SK-N-SH (cell line): ENCODE measurements at regions not wholly inside any gene's neighbourhood (a gene's known extent, or its start where the extent isn't known, plus 50 kb on each side); places are given as distances from the start of the nearest gene placed in this dataset.

Source experiments
- CTCF ChIA-PET: fragments of 300-600, 350-600 bp; formaldehyde crosslinking; extraction: SDS; loops from one replicate; lab custom pipeline; 2021; lab: Yijun Ruan, JAX
- POLR2A ChIA-PET: fragments of 350-600 bp; sonication (Branson Sonifier 250); formaldehyde crosslinking; extraction: SDS; loops from one replicate; lab custom pipeline; 2020; ENCODE audit warnings: antibody characterized with exemption, inconsistent platforms; lab: Yijun Ruan, JAX
- DNase-seq: peaks from one replicate; pipeline ENCODE4 v3.0.0; 2012
- H2AFZ ChIP-seq: fragments of 200-600 bp; sonication (generic); 2 replicates; pipeline ENCODE4 v1.8.1; 2016; ENCODE audit warnings: antibody characterized with exemption, mild to moderate bottlenecking, low read depth
- H3F3A ChIP-seq: fragments of 200-600 bp; sonication (generic); replicated peaks from 2 replicates; pipeline ENCODE3; 2016; ENCODE audit warnings: antibody characterized with exemption, mild to moderate bottlenecking; ENCODE audit not compliant: insufficient read depth
- H3K27ac ChIP-seq, 2 experiments: fragments of 200-500 bp in 1 of 2; fragments of 200-600 bp in 1 of 2; sonication (Bioruptor generic) in 1 of 2; sonication (generic), shearing (Covaris generic) in 1 of 2; 2 replicates each; pipeline versions ENCODE4 v1.5.1 to v1.6.1; 2014 to 2016; ENCODE audit warnings: low read depth in 2 of 2, inconsistent platforms in 1 of 2, low read length in 1 of 2, mild to moderate bottlenecking in 1 of 2, mixed read lengths in 1 of 2
- H3K27me3 ChIP-seq: fragments of 200-600 bp; sonication (generic), shearing (Covaris generic); 2 replicates; pipeline ENCODE4 v1.6.1; 2016; ENCODE audit warnings: mixed run types; ENCODE audit not compliant: insufficient read depth
- H3K36me3 ChIP-seq, 2 experiments: fragments of 200-500 bp in 1 of 2; fragments of 200-600 bp in 1 of 2; sonication (Bioruptor generic) in 1 of 2; sonication (generic) in 1 of 2; replicated peaks in 1 of 2; 2 replicates each; pipeline versions ENCODE3 to v1.5.1; 2014 to 2016; ENCODE audit warnings: low read length in 1 of 2, mild to moderate bottlenecking in 1 of 2; ENCODE audit not compliant: insufficient read depth in 2 of 2, control insufficient read depth in 1 of 2
- H3K4me1 ChIP-seq, 2 experiments: fragments of 200-500 bp in 1 of 2; fragments of 200-600 bp in 1 of 2; sonication (Bioruptor generic) in 1 of 2; sonication (generic), shearing (Covaris generic) in 1 of 2; 2 replicates each; pipeline versions ENCODE4 v1.5.1 to v1.6.1; 2014 to 2016; ENCODE audit warnings: low read depth in 1 of 2, low read length in 1 of 2, mixed run types in 1 of 2; ENCODE audit not compliant: insufficient read depth in 2 of 2, control insufficient read depth in 1 of 2
- H3K4me2 ChIP-seq: fragments of 200-600 bp; sonication (generic), shearing (Covaris generic); 2 replicates; pipeline ENCODE4 v1.6.1; 2017; ENCODE audit warnings: mixed run types
- H3K4me3 ChIP-seq, 2 experiments: fragments of 200-500 bp in 1 of 2; fragments of 200-600 bp in 1 of 2; sonication (Bioruptor generic) in 1 of 2; sonication (generic), shearing (Covaris generic) in 1 of 2; 2 replicates each; pipeline versions ENCODE4 v1.5.1 to v1.8.1; 2014 to 2016; ENCODE audit warnings: low read depth in 2 of 2, inconsistent platforms in 1 of 2, low read length in 1 of 2, mild to moderate bottlenecking in 1 of 2, mixed read lengths in 1 of 2, moderate library complexity in 1 of 2
- H3K79me2 ChIP-seq: fragments of 200-600 bp; sonication (generic); 2 replicates; pipeline ENCODE4 v1.8.1; 2017; ENCODE audit warnings: mild to moderate bottlenecking; ENCODE audit not compliant: insufficient read depth
- H3K9ac ChIP-seq: fragments of 200-600 bp; sonication (generic); 2 replicates; pipeline ENCODE4 v1.6.1; 2017; ENCODE audit warnings: mixed run types
- H3K9me2 ChIP-seq: fragments of 200-600 bp; sonication (generic); 2 replicates; pipeline ENCODE4 v1.6.1; 2017; ENCODE audit warnings: mixed run types
- H3K9me3 ChIP-seq: fragments of 200-600 bp; sonication (generic); 2 replicates; pipeline ENCODE4 v1.6.1; 2017; ENCODE audit warnings: mixed run types, mild to moderate bottlenecking, moderate library complexity
- H4K20me1 ChIP-seq: fragments of 200-600 bp; sonication (generic); 2 replicates; pipeline ENCODE4 v1.6.1; 2017; ENCODE audit warnings: mild to moderate bottlenecking, mixed run types; ENCODE audit not compliant: insufficient read depth
- CHD2 ChIP-seq: fragments of 150-350 bp; IDR thresholded peaks from 2 replicates; pipeline ENCODE4 v1.6.1; 2018; ENCODE audit warnings: low read length; ENCODE audit not compliant: partially characterized antibody
- CTCF ChIP-seq: fragments of 200-600 bp; sonication (generic); IDR thresholded peaks from 2 replicates; pipeline ENCODE4 v1.6.1; 2017; ENCODE audit warnings: antibody characterized with exemption, mild to moderate bottlenecking, moderate library complexity
- EP300 ChIP-seq, 2 experiments: IDR thresholded peaks; 2 replicates each; pipeline versions ENCODE4 v1.4.0 to v1.6.1; 2012; ENCODE audit warnings: borderline replicate concordance in 1 of 2, low read depth in 1 of 2, low read length in 1 of 2
- EZH2phosphoT487 ChIP-seq: fragments of 200-600 bp; sonication (generic); IDR thresholded peaks from 2 replicates; pipeline ENCODE4 v1.6.1; 2017; ENCODE audit warnings: low read depth, mixed run types, mild to moderate bottlenecking, antibody characterized with exemption, moderate library complexity, borderline replicate concordance
- FOXJ3 ChIP-seq: sonication (generic); formaldehyde crosslinking; IDR thresholded peaks from 2 replicates; pipeline ENCODE4 v1.5.1; 2020; ENCODE audit warnings: mild to moderate bottlenecking, missing genetic modification reagents
- FOXM1 ChIP-seq: IDR thresholded peaks from 2 replicates; pipeline ENCODE4 v1.4.0; 2012; ENCODE audit warnings: low read depth, mild to moderate bottlenecking
- MEF2A ChIP-seq: IDR thresholded peaks from 2 replicates; pipeline ENCODE4 v1.4.0; 2012; ENCODE audit warnings: low read depth, borderline replicate concordance
- NFIC ChIP-seq: IDR thresholded peaks from 2 replicates; pipeline ENCODE4 v1.4.0; 2012; ENCODE audit warnings: borderline replicate concordance
- POLR2AphosphoS5 ChIP-seq: IDR thresholded peaks from 2 replicates; pipeline ENCODE4 v1.6.1; 2012; ENCODE audit warnings: low read depth, low read length
- REST ChIP-seq: IDR thresholded peaks from 2 replicates; pipeline ENCODE4 v1.6.1; 2012; ENCODE audit warnings: mild to moderate bottlenecking, low read depth, low read length, moderate library complexity
- SIN3A ChIP-seq: IDR thresholded peaks from 2 replicates; pipeline ENCODE4 v1.6.1; 2012; ENCODE audit warnings: low read depth, mild to moderate bottlenecking, low read length, moderate library complexity, borderline replicate concordance
- SMC3 ChIP-seq: IDR thresholded peaks from 2 replicates; pipeline ENCODE4 v1.6.1; 2012; ENCODE audit warnings: low read depth, low read length, improper control_type of control experiment
- TEAD4 ChIP-seq: IDR thresholded peaks from 2 replicates; pipeline ENCODE4 v1.4.0; 2012; ENCODE audit warnings: mild to moderate bottlenecking, borderline replicate concordance; ENCODE audit not compliant: insufficient read depth
- USF1 ChIP-seq: IDR thresholded peaks from 2 replicates; pipeline ENCODE4 v1.4.0; 2012; ENCODE audit warnings: low read depth, borderline replicate concordance
- USF2 ChIP-seq: fragments of 150-350 bp; IDR thresholded peaks from 2 replicates; pipeline ENCODE4 v1.6.1; 2017; ENCODE audit warnings: antibody characterized with exemption, low read length, low read depth, borderline replicate concordance
- ZBTB33 ChIP-seq: IDR thresholded peaks from 2 replicates; pipeline ENCODE4 v1.4.0; 2012; ENCODE audit warnings: low read depth, borderline replicate concordance

GRCh38 chr9:117775591-117775990 is 71.4 kb downstream of the TLR4 start:
- CTCF ChIA-PET, result interaction anchor here (1.1 to 1.6 kb wide), 3 partner anchors 13 to 1590 kb away, joined by 3 read pairs; no protein-coding TSS in a partner anchor
- H3K36me3 ChIP-seq, result no peaks in the 10 kb centered on the region
- H3K9me2 ChIP-seq, result no peaks in the 10 kb centered on the region
- H3K27me3 ChIP-seq, result no peaks in the 10 kb centered on the region
- H3K4me1 ChIP-seq, result peaks cover 3 to 4% of the 10 kb centered on the region in 2 experiments; a peak in 2 of 4 replicates
- H3K27ac ChIP-seq, result no peak overlapping the region
- no peak for DNase-seq
- H3K4me3 ChIP-seq, result no peak overlapping the region
- no peak for TF ChIP-seq EZH2phosphoT487
- TF ChIP-seq USF2, result no peak
- TF ChIP-seq POLR2AphosphoS5, result no peak
- no peak for TF ChIP-seq CHD2
- TF ChIP-seq USF1, result no peak
- TF ChIP-seq FOXM1, result no peak
- no peak for TF ChIP-seq MEF2A
- TF ChIP-seq REST, result no peak
- no peak for TF ChIP-seq EP300 (IDR thresholded peaks at IDR 0.05; ENCODE audit: borderline replicate concordance in 1 of 2, low read depth in 1 of 2, low read length in 1 of 2)
- TF ChIP-seq FOXJ3 (CRISPR knock-in tag), result no peak
- no peak for TF ChIP-seq NFIC
- no peak overlapping the region for H2AFZ ChIP-seq
- no peak overlapping the region for H3K9ac ChIP-seq
- no peaks in the 10 kb centered on the region for H3K79me2 ChIP-seq
- H3F3A ChIP-seq, result no peaks in the 10 kb centered on the region
- H4K20me1 ChIP-seq, result no peaks in the 10 kb centered on the region
- no peak overlapping the region for H3K4me2 ChIP-seq
- H3K9me3 ChIP-seq, result no peaks in the 10 kb centered on the region
- POLR2A ChIA-PET, result no interaction called here

GRCh38 chr9:117777823-117778222 is 73.6 kb downstream of the TLR4 start:
- DNase-seq, result no peak
- Histone ChIP-seq H3K27ac (no peak overlapping the region), H3K9me3 (no peaks in the 10 kb centered on the region), H3F3A (no peaks in the 10 kb centered on the region), H3K9ac (no peak overlapping the region), H3K4me1 (peaks cover under 1 to 4% of the 10 kb centered on the region in 2 experiments; a peak in 2 of 4 replicates), H3K4me3 (no peak overlapping the region), H3K79me2 (no peaks in the 10 kb centered on the region), H4K20me1 (no peaks in the 10 kb centered on the region), H3K27me3 (no peaks in the 10 kb centered on the region), H3K9me2 (no peaks in the 10 kb centered on the region), H3K36me3 (no peaks in the 10 kb centered on the region), H3K4me2 (no peak overlapping the region), H2AFZ (no peak overlapping the region)
- POLR2A ChIA-PET, result no interaction called here
- CTCF ChIA-PET, result interaction anchor here (1.7 kb wide), 1 partner anchor 290 kb away, joined by 7 read pairs; no protein-coding TSS in a partner anchor
- TF ChIP-seq ZBTB33, result no peak
- TF ChIP-seq CTCF, result no peak
- no peak for TF ChIP-seq FOXM1
- TF ChIP-seq TEAD4, result no peak
- no peak for TF ChIP-seq SIN3A
- TF ChIP-seq FOXJ3 (CRISPR knock-in tag), result no peak
- no peak for TF ChIP-seq SMC3
- TF ChIP-seq EP300 (IDR thresholded peaks at IDR 0.05; ENCODE audit: borderline replicate concordance in 1 of 2, low read depth in 1 of 2, low read length in 1 of 2), result no peak
